ENCODE measurements at regions not wholly inside any gene's neighbourhood (a gene's known extent, or its start where the extent isn't known, plus 50 kb on each side); places are given as distances from the start of the nearest gene placed in this dataset.
A peak's percentile ranks its signal among the peaks of the same experiment; 100 is the strongest.

GRCh38 chr7:112571852-112572607, 91.2 kb downstream of the LSMEM1 start (continued):
- TF ChIP-seq HBP1 (CRISPR knock-in tag; IDR thresholded peaks at IDR 0.05): no peak
- peak; percentile 39 to 63; a peak in 3 of 4 replicates for TF ChIP-seq ETV6 (IDR thresholded peaks at IDR 0.05; ENCODE audit: borderline replicate concordance in 1 of 2, low read depth in 2 of 2, low read length in 1 of 2)
- no peak for TF ChIP-seq ETV6 (CRISPR knock-in tag; IDR thresholded peaks at IDR 0.05; ENCODE audit: borderline replicate concordance)
- TF ChIP-seq EHMT2 (IDR thresholded peaks at IDR 0.05): 0 out of 2 replicates have a peak, but pooled peaks have one; percentile 37
- TF ChIP-seq ESRRA (IDR thresholded peaks at IDR 0.05; ENCODE audit: borderline replicate concordance, low read depth): peak; percentile 34; the same call in 1 of the 2 replicates
- TF ChIP-seq HMBOX1 (IDR thresholded peaks at IDR 0.05): peak; percentile 92
- peak; percentile 39; the same call in 1 of the 2 replicates for TF ChIP-seq ZNF584 (CRISPR knock-in tag; IDR thresholded peaks at IDR 0.05; ENCODE audit: low read depth)
- no peak for TF ChIP-seq ELF1 (tag; IDR thresholded peaks at IDR 0.05)
- 0 out of 2 replicates have a peak, but pooled peaks have one; percentile 9 for TF ChIP-seq GABPA (tag; conservative IDR thresholded peaks at IDR 0.05; ENCODE audit: low read depth)
- 0 out of 4 replicates have a peak, but pooled peaks of 1 of the 2 experiments have one; percentile 12 for TF ChIP-seq FOXA3 (CRISPR knock-in tag; conservative IDR thresholded peaks at IDR 0.05 in 1 of 2, IDR thresholded peaks at IDR 0.05 in 1 of 2)
- TF ChIP-seq NCOA1 (IDR thresholded peaks at IDR 0.05; ENCODE audit: low read depth): 0 out of 2 replicates have a peak, but pooled peaks have one; percentile 42
- TF ChIP-seq CEBPG (CRISPR knock-in tag; IDR thresholded peaks at IDR 0.05): peak; percentile 70
- TF ChIP-seq CEBPG (tag; conservative IDR thresholded peaks at IDR 0.05 in 1 of 2, IDR thresholded peaks at IDR 0.05 in 1 of 2): peak; percentile 51 to 60
- TF ChIP-seq THRA (IDR thresholded peaks at IDR 0.05): no peak
- TF ChIP-seq NCOR1 (IDR thresholded peaks at IDR 0.05): 0 out of 2 replicates have a peak, but pooled peaks have one; percentile 27
- TF ChIP-seq DEAF1 (CRISPR knock-in tag; IDR thresholded peaks at IDR 0.05): 0 out of 2 replicates have a peak, but pooled peaks have one; percentile 29
- peak; percentile 52; the same call in 1 of the 2 replicates for TF ChIP-seq ETV5 (CRISPR knock-in tag; IDR thresholded peaks at IDR 0.05; ENCODE audit: low read depth)
- TF ChIP-seq ZNF766 (CRISPR knock-in tag; conservative IDR thresholded peaks at IDR 0.05): 0 out of 2 replicates have a peak, but pooled peaks have one; percentile 45
- no peak for TF ChIP-seq DLX4 (CRISPR knock-in tag; IDR thresholded peaks at IDR 0.05)
- TF ChIP-seq ILF3 (IDR thresholded peaks at IDR 0.05; ENCODE audit: borderline replicate concordance): no peak
